ENCODE measurements at regions not wholly inside any gene's neighbourhood (a gene's known extent, or its start where the extent isn't known, plus 50 kb on each side); places are given as distances from the start of the nearest gene placed in this dataset.

DNA sequence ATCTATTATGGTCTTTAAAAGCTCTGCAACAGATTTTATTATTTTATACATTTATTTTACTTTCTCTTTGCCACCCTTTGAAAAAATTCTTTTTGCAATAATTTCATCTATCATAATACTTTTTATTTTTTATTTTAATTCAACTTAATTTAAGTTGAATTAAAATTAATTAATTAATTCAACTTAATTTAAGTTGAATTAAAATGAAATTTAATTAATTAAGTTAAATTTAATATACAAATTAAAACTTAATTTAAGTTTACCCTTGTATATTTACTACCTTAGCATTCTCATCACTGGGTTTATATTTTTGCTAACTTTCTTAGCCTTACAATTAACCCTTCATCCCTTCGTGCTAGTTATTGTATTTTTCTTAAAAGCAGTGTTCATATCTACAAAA is 301.4 kb downstream of the SLITRK5 start:
- TF ChIP-seq, protein P1, sequence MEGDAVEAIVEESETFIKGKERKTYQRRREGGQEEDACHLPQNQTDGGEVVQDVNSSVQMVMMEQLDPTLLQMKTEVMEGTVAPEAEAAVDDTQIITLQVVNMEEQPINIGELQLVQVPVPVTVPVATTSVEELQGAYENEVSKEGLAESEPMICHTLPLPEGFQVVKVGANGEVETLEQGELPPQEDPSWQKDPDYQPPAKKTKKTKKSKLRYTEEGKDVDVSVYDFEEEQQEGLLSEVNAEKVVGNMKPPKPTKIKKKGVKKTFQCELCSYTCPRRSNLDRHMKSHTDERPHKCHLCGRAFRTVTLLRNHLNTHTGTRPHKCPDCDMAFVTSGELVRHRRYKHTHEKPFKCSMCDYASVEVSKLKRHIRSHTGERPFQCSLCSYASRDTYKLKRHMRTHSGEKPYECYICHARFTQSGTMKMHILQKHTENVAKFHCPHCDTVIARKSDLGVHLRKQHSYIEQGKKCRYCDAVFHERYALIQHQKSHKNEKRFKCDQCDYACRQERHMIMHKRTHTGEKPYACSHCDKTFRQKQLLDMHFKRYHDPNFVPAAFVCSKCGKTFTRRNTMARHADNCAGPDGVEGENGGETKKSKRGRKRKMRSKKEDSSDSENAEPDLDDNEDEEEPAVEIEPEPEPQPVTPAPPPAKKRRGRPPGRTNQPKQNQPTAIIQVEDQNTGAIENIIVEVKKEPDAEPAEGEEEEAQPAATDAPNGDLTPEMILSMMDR (conservative IDR thresholded peaks at IDR 0.05; ENCODE audit: low read depth, low read length) = no peak
- TF ChIP-seq EZH2 (IDR thresholded peaks at IDR 0.05; ENCODE audit: low read length, unreplicated experiment) = no peak
